Activated naive CD4-positive, alpha-beta T cell treated with anti-CD3 and anti-CD28 coated beads, Interleukin-2, amount 50 U/mL, for 16 hours (primary cell): ENCODE measurements at regions not wholly inside any gene's neighbourhood (a gene's known extent, or its start where the extent isn't known, plus 50 kb on each side); places are given as distances from the start of the nearest gene placed in this dataset.

ENCODE experiments used
- DNase-seq: peaks from one replicate; pipeline ENCODE4 v3.0.0-alpha.2; 2020

DNA sequence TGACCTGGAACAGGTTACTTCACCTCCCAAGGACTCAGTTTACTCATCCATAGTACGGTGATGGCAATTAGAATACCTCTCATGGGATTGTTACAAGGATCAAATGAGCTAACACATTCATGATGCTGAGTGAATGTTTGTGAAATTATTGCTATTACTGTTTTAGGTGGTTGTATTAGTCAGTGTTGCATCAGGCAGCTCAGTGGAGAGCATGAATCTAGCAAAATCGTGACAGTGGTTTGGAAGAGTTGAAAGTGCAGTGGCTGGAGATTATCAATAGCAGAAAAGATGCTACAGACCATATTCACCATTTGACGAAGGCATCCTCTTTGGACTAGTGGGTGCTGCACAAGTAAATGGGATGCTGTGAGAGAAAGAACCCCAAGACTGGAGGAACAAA, 50.4 kb upstream of the CTNNBL1 start:
- DNase-seq, result no peak

DNA sequence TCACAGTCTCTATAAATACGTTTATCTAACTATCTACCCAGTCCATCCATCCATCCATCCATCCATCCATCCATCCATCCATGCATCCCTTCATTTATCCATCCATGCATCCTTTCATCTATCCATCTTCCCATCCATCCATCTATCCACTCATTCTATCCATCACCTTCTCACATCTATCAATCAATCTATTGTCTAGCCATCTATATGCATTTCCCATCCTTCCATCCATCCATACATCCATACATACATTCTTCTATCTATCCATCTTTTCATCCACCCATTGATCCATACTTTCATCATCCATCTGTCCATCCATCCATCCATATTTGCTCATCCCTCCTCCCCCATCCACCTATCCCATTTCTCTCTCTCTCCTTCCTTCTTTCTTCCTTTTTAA, 51.6 kb upstream of the CTNNBL1 start:
- DNase-seq, result no peak

DNA sequence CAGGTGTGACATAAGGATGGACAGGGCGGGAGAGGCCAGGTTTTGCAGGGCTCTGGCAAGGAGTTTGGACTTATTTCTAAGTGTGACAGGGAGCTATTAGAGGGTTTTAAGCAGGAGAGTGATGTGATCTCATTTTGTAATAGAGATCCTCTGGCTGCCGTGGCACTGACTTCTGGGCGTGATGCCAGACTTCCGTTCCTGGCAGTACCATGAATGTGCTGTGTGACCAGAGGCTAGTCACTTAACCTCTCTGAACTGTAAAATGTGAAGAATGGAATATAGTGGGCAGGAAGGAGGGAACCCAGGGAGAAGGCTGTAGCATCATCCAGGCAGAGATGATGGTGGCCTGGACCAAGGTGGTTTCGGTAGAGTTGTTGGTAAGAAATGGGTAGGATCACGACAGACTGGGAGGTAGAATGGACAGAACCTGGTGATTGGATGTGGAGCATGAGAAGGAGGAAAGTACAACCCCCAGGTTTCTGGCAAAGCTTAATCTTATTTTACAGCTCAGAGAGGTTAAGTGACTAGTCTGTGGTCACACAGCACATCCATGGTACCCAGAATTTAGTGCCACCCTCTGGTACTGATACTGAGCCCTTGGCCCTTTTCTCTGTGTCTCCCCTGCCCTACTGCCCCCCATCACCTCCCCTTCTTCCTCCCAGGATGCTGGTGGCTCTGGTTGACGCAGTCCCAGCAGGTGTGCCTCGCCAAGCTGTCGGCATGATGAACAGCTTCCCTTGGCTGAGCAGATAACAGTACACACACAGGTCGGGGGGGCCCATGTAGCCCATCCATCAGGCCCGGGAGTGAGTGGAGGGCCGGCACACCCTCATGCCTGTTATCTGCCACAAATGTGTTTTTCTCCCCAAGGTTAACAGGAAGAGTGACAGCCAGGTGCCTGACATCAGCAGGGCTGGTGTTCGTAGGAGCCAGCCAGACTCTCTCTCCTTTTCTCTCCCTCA, 52.9 kb upstream of the CTNNBL1 start:
- DNase-seq, result no peak

DNA sequence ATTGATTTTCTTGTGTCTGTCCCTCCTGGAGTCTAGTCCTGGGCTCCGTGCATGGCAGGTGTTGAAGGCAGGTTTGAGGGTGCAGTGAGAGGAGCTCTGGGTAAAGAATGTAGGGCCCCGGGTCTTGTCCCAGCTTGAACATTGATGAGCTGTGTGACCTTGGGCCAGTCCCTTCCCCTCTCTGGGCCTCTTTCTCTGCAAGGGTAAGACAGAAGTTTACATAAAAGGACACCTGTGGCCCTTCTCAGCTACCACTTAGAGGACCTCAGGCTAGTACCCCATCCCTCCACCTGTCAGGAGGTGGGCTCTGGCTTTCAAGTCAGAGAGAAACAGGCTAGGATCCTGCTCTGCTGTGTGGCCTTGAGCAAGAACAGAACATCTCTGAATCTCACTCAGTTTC, 55.3 kb upstream of the CTNNBL1 start:
- no peak for DNase-seq

DNA sequence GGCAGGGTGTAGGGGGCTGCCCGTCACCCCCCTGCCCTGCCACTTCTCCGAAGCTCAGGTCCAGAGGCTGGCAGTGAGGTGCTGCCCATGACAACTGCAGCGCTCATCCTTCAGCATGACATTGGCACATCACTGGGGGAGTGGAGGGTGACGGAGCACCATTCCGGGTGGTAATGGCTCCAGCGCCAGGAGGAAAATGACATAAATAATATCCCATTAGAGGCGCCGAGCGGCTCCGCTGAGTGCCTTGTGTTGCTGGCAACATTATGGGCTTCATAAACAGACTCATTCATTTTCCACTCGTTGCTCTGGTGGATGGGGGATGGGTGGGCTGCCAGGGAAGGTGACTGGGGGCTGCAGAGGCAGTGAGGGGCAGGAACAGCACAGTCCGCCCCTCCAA, 56.9 kb upstream of the CTNNBL1 start:
- DNase-seq, result no peak

DNA sequence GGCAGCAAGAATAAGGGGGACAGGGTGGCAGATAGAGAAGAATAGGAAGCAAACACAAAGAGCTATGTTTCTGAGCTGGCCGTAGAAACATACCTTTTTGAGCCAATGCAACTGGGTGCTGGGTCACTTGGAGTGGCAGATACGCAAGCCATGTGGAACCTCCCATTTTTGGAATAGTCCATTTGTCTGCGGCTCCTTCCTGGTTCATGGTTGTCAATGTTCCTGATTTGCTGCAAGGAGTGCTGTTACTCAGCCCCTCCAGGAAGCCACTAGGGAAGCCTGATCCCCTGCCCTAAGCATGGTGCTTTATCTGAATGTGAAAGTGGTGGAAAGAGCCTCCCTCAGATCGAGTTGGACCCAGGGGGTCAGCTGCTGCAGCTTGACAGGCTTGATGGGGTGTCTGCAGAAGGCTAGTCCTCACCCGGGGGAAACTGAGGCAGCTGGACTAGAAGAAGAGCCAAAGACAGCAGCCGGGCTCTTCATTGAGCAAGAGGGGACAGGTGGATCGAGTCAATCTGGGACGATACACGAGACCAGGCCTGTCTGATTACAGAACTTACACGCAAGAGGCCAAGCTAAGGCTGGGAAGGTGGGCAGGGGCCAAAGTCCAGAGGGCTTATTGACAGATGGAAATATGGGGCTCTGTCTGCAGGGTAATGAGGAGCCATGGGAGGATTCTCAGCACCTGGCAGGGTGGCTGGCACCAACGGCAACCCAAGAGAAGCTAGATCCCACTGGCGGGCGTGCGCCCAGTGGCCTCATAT, 57.4 kb upstream of the CTNNBL1 start:
- no peak for DNase-seq

DNA sequence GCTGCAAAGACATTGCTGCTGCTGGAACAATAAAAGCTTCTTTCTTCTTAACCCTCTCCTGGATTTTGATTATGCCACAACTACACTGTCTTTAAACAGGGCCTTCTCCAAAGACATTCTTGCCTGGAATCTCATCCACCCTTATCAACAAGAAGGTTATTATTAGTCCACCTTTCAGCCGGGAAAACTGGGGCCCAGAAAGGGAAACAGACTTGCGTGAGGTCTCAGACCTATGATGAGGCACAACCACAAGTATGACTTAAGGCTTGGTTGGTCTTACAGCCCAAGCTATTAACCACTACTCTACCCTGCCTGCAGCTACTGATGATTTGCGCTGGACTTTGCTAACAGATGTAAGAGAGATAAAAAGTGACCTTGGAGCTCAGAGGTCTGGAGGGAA, 62.8 kb upstream of the CTNNBL1 start:
- no peak for DNase-seq

DNA sequence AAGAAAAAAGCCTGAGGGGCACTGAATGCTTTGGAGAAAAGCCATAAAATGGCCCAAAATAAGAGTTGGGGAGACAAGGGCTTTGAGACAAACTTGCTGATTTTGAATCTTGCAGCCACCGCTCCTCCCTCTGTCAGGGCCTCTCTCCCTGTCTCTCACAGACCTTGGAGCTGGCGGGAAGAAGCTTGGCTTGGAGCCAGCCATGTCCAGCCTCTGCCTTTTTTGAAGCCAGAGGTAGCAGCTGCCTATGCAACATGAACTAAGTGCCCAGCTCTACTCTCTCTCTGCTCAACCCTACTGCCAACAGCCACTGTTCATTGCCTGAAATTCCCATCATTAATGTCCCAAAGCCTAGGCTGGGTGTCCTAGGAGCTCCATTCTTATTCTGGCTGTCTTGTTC, 63.7 kb upstream of the CTNNBL1 start:
- no peak for DNase-seq

DNA sequence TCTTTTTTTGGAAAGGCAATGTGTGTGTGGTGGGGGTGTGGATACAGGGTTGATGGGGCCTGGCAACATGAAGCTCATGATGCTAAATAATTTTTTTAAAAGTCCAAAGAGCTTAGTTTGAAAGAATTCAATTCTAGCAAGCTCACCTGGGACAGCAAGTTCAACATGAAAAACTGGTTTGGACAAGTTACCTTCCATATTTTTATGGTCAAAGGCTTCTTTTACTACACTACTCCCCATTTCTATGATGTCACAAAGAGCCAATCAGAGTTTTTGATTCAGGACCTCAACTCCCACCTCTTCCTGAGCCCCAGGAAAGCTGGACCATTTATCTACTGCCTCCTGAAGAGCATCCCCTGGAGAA, 66.1 kb upstream of the CTNNBL1 start:
- no peak for DNase-seq

DNA sequence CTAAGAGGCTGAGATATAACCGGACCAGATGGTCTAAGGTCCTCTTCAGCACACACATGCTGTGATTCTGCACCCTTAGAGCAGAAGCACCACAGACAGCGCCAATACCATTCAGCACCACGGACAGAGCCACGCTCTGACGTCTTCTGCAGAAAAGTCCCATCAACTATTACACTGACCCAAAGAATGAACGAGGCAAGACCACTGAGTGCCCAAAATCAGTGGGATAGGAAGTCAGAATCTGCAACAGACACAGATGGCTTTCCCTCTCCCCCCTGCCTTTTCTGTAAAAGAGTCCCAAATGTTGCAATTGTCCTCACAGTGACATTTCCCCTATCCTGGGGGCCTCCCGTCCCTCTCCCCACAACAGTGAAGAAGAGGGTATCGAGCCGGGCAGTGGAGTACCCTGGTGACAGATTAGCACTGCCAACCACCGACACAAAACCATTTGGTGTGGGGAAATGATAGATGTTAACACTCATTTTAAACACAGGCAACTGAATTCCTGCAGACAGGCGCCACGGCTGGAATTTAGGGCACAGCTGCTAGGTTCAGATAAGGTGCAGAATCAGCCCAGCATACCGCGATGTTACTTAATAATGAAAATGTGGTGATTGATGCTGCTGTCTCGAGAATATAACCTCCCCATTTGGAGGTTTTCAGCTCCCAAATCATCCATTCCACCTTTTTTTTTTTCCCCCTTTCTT, 66.6 kb upstream of the CTNNBL1 start:
- DNase-seq, result peak; percentile 16

DNA sequence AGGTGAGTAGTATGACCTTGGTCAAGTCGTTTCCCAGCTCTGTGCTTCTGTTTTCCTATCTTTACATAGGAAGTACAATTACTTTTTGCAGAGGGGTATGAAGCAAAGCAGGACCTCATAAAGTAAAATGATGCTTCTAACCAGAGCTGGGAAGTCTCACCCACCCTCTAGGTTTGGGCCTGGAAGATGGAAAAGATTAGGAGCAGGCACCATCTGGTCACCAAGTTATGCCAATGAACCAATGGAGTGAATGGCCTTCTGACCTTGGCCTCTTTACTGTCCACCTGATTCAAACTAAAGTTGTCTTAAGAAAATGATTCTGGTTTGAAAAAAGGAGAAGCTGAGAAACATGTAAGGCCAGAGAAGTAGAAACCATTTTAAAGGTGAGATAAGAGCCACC, 68.9 kb upstream of the CTNNBL1 start:
- no peak for DNase-seq

DNA sequence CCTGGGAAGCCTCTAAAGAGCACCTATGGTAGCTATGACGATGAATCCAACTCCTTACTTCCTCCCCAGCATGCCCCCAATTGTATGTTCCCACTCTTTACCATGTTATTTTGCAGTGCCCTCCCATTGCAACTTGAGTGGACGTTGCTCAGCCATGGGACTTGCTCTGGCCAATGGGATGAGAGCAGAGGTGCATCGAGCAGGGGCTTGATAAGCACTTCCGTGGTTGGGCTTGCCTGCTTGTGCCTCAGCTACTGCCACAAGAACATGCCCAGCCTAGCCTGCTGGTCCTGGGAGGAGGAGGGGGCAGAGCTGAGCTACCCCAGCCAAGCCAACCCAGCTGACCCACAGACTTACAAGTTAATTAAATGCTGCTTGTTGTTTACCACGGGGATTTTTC, 71.1 kb upstream of the CTNNBL1 start:
- DNase-seq, result no peak

DNA sequence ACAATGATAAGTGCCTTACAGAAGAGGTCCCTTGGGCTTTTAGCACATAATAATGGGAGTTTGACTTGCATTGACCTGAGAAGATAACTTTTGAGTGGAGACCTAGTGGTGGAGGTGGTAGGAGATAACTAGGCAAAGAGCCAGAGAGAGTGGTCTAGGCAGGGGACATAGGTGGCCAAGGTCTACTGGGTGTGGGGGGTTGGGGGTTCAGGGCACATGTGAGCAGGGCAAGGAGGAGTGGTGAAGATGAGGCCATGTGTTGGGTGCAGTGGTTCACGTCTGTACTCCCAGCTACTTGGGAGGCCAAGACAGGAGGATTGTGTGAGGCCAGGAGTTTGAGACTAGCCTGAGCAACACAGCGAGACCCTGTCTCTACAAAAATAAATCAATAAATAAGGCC, 74.3 kb upstream of the CTNNBL1 start:
- no peak for DNase-seq

DNA sequence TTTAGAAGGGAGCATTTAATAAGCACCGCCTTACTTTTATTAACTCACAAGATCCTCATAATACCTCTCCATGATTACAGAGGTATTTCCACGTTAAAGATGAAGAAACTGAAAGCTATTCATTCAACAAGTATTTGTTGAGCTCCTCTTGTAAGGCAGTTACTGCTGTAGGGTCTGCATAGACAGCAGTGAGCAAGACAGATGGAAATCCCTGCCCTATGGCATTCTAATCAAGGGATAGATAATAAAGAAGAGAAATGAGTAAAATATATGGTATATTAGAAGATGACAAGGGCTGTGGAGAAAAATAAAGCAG, 77.8 kb upstream of the CTNNBL1 start:
- DNase-seq, result no peak

DNA sequence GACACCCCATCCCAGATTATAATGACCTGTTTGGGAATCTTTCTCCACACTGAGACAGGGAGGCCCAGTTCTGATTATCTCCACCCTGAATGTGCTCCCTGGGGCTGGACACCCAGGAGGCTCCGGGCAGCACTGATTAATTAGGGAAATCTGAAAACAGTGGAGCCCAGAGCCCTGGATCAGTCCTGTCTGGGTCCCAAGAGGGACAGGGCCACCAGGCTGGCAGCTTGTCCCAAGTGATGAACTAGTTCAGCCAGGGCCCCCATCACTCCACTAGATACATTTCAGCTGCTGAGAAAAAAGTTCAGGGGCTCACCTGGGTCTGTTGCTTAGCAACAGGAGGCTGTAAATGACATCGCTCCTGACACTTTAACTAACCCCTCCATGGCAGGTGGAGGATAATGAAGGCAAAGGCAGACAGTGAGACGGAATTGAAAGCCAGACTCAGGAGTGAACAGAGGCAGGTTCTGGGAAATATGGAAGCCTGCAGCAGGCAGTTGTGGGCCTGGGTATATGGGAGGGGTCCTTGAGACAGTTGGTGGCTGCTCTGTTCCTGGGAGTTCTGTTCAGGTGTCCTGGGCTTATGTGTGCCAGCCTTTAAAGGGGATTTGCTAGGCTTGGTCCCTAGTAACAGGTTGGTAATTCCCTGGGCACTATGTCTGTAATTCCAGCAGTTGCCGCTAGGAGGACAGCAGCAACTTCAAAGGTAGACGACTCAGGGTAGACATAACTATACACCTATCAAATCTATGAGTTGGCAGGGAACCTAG, 78.3 kb upstream of the CTNNBL1 start:
- peak; percentile 64 for DNase-seq

DNA sequence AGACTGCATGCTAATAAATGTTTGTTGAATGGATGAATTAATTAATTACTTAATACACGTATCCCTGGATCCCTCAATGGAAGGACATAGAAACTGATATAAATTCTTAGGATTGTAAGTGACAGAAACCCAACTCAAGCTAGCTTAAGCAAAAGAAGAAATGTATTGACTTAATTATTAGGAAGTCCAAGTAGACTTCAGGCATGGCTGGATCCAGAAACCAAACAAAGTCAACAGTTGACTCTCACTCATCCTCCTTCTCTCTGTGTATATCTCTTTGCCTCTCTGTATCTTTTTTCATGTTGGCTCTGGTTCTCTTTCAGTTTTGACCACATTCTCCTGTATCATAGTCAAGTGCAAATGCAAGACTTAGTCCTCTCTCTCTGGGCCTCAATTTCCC, 82.0 kb upstream of the CTNNBL1 start:
- no peak for DNase-seq

DNA sequence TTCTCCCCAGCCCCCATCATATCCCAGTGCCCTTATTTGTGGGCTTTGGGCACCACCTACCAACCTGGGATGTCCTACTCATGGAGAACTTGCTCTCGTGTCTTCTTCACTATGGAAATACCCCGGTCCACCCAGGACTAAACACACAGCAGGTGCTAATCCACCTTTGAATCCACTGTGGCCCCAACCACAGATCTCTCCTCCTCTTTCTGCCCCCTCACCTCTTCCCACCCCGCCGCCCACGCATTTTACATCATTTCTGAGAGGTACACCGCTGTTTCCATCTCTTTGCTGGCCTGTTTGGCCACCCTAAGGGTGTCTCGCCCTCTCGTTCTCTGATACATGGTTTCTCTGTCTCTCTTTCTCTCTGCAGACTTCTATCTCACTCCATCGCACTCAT, 82.5 kb upstream of the CTNNBL1 start:
- no peak for DNase-seq

DNA sequence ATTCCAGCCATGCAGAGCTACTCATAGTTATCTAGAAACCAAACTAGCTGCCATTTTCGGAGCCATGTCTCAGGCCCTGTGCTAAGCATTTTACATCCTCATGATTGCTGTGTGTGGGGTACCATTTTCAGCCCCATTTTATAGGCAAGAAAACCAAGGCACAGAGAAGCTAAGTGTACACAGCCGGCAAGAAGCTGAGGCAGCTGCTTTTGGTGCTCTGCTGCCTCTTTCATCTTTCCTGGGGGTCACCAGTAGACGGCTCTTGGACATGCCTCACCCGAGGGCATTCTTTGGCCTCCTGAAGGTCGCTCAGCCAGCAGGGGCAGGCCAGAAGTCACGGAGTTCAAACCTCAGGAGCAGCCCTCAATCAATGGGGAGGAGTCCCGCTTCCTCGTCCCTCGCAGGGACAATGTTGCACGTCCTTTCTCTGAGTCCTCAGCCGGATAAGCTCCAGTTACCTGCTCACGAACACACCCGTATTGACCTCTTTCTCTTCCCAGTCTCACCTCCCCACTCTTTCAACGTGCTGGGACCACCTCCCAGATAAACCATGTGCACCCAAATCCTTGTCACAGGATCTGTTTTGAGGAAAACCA, 82.6 kb upstream of the BLCAP start:
- no peak for DNase-seq

DNA sequence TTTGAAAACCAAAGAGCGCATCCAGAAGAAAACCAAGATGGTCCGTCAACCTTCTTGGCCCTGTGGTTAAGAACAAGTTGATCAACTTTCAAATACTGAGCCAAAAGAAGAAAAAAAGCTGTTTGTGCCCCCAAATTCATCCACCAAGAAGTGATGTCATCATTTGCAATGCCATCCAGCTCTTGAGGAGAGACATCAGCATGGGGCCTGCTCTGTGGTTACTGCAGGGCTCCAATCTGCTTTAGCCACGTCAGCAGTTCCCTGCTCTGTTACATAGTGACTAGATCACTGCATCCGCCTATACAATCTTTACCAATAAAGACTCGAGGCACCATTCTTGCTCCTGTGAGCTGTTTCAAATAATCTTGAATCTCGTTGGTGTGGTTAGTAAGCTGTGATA, 75.0 kb upstream of the BLCAP start:
- no peak for DNase-seq

DNA sequence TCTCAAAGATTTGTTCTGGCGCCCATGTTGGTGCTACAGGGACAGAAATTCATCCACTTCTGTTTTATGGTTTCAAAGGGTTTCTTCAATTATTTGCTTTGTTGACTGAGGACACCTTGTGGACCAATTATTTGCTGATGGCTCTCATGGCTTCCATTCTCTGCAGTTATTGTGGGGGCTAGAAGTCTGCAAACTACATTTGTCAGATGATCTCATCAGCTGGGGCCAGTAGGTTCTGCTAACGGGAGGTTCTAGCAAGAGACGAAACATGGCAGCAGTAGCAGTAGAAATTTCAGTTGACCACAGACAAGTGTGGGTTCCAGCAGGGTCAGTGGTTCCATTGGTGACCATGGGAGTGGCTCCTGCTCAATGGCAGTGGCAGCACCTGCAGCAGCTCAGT, 72.8 kb upstream of the BLCAP start:
- no peak for DNase-seq

DNA sequence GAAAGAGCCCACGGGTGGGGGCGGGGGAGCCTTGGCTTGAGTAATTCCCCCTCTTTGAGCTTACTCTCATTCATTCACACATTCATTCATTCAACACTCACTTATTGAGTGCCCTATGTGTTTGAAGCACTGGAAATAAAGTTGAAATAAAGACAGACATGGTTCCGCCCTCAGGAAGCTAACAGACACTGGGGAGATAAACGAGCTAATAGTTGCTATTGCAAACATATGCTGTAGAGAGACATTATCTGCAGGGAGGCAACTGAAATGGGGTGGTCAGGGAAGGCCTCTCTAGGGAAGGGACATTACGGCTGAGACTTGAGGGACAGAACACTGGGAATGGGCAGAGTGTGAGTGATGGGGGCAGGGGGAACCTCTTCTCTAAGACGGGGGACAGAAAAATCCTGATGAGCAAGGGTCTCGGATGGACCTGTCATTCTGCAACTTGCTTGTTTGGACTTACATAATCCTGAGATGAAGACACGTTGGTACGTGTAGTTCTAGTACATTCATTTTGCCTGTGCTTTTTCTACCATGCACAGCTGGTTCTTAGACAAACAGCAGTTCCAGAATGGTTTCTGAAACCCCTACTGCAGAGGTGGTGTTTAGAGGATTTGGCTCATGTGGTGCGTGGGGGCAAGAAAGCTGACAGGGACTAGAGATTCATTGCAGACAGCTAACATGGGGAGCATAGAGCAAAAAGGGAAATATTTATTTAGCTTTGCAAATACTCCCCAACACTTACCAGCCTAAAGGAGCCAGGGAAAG, 71.1 kb upstream of the BLCAP start:
- DNase-seq, result no peak

DNA sequence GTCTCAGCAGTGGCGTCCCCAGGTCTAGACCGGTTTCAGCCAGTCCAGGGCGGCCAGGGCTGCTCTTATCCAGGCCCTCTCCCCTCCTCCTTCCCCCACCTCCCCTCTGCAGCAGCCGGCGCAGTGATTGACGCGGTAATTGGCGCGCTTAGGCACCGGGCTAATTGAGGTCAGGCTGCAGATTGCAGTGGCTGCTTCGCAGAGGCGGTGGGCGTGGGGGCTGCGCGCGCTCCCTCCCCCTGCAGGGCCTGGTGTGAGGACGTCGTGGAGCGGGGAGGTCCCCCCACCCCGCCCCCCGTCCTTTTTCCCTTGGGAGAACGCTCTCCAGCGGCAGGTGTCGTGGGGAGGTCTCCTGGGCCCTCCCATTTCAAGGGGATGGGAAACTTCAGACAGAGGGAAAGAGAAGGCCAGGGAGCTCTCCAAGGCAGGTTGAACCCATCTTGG, 70.4 kb upstream of the BLCAP start:
- no peak for DNase-seq
